GM20000 (cell line): ENCODE measurements at regions not wholly inside any gene's neighbourhood (a gene's known extent, or its start where the extent isn't known, plus 50 kb on each side); places are given as distances from the start of the nearest gene placed in this dataset.
"Not testable (repeated sequence)": the region's sequence is repeated elsewhere in the genome, so short reads cannot be mapped to it uniquely, and the experiment has no call there.

Experiments
- DNase-seq: peaks from one replicate; pipeline ENCODE4 v3.0.0; 2012; ENCODE audit warnings: low spot score
- CTCF ChIP-seq: IDR thresholded peaks from 2 replicates; pipeline ENCODE4 v1.5.1; 2012; ENCODE audit warnings: mild to moderate bottlenecking, control low read depth; ENCODE audit errors: extremely low read depth, missing control alignments

- DNase-seq: no peak
- no peak for TF ChIP-seq CTCF
Observed at GRCh38 chr16:8055761-8056160, 534.5 kb downstream of the TMEM114 start.

- no peak for DNase-seq
- TF ChIP-seq CTCF: no peak
Observed at GRCh38 chr16:8053437-8053836, 536.9 kb downstream of the TMEM114 start.

GRCh38 chr16:8048433-8048832 lies 541.9 kb downstream of the TMEM114 start:
- no peak for DNase-seq
- no peak for TF ChIP-seq CTCF

- TF ChIP-seq CTCF: no peak
- no peak for DNase-seq
Observed at GRCh38 chr16:8047736-8048135, 542.6 kb downstream of the TMEM114 start.

- no peak for TF ChIP-seq CTCF
- DNase-seq: no peak
Observed at GRCh38 chr16:8044796-8045195, 545.5 kb downstream of the TMEM114 start.

- no peak for TF ChIP-seq CTCF
- DNase-seq: no peak
Observed at GRCh38 chr16:8032406-8032805, 557.9 kb downstream of the TMEM114 start.

- not testable (repeated sequence) for DNase-seq
Observed at GRCh38 chr16:8030004-8030403, 560.3 kb downstream of the TMEM114 start.

- DNase-seq: no peak
Observed at GRCh38 chr16:8026450-8026849, 563.9 kb downstream of the TMEM114 start.

More at GRCh38 chr16:8026450-8026849, 563.9 kb downstream of the TMEM114 start:
- TF ChIP-seq CTCF: no peak
